ENCODE measurements at regions not wholly inside any gene's neighbourhood (a gene's known extent, or its start where the extent isn't known, plus 50 kb on each side); places are given as distances from the start of the nearest gene placed in this dataset.
"Not testable (repeated sequence)": the region's sequence is repeated elsewhere in the genome, so short reads cannot be mapped to it uniquely, and the experiment has no call there.

- no peak for TF ChIP-seq POLR2A (IDR thresholded peaks at IDR 0.05; ENCODE audit: low read depth, low read length)
- FAIRE-seq = no peak
- DNase-seq (ENCODE audit: insufficient read length, low spot score) = no peak
Measured at GRCh38 chr17:64769712-64770111, 107.6 kb upstream of the SMURF2 start.

GRCh38 chr17:64767269-64767997 is 105.3 kb upstream of the SMURF2 start:
- TF ChIP-seq POLR2A (IDR thresholded peaks at IDR 0.05; ENCODE audit: low read depth, low read length) = no peak
- DNase-seq (ENCODE audit: insufficient read length, low spot score) = no peak
- no peak for FAIRE-seq

DNA sequence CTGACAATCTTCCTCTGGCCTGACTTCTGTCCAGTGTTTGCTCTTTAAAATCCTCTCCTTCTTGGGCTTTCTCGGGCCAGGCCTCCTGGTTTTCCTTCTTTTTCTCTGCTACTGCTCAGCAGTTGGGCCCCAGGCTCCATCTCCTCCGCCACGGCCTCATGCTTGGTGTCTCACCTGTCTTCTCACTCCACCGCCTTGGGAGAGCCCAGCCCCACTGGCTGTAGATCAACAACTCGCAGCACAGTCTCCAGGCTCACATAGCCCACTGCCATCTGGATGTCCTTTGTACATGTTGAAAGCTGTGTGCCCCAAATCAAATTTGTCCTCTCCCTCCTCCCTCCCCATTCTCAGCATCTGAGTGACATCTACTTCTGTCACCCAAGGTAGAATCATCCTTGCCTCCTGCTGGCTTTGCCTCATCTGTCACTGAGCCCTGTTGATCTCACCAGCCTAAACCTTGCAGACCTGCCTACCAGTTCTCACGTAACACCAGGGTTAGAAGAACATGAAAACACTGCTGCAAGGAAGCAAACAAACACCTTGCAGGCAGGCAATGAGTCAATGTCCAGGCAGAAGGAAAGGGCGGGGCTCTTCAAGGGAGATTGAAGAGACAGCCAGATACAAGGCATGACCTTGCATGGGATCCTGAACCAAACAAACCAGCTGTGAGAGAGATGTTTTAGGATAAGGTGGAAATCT is 103.2 kb upstream of the SMURF2 start:
- no peak for TF ChIP-seq POLR2A (IDR thresholded peaks at IDR 0.05; ENCODE audit: low read depth, low read length)
- DNase-seq (ENCODE audit: insufficient read length, low spot score) (no peak), FAIRE-seq (peak; percentile 33)

DNA sequence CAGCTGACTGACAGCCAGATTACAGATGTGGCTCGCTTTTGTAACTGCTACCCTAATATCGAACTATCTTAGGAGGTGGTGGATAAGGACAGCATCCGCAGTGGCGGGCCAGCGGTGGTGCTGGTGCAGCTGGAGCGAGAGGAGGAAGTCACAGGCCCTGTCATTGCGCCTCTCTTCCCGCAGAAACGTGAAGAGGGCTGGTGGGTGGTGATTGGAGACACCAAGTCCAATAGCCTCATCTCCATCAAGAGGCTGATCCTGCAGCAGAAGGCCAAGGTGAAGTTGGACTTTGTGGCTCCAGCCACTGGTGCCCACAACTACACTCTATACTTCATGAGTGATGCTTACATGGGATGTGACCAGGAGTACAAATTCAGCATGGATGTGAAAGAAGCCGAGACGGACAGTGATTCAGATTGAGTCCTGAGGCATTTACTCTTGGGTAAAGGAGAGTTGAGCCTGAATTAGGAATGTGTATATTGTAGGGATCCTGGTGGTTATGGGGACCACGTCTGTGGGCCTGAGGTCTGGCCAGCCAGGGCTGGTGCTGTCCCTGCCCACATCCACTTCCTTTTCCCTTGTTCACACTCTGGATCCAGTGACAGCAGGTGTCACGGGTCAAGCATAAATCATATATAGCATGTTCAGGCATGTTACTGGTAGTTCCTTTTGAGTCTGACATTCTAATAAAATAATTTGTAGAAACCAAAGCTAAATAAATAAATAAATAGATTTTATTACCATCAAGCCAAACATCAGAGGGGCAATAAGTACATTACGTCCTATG is 89.0 kb upstream of the SMURF2 start:
- TF ChIP-seq POLR2A (IDR thresholded peaks at IDR 0.05; ENCODE audit: low read depth, low read length) = no peak
- no peak for DNase-seq (ENCODE audit: insufficient read length, low spot score)
- FAIRE-seq = no peak

- FAIRE-seq (no peak), DNase-seq (ENCODE audit: insufficient read length, low spot score) (no peak)
- TF ChIP-seq POLR2A (IDR thresholded peaks at IDR 0.05; ENCODE audit: low read depth, low read length) = no peak
Measured at GRCh38 chr17:64750478-64750877, 88.4 kb upstream of the SMURF2 start.

DNA sequence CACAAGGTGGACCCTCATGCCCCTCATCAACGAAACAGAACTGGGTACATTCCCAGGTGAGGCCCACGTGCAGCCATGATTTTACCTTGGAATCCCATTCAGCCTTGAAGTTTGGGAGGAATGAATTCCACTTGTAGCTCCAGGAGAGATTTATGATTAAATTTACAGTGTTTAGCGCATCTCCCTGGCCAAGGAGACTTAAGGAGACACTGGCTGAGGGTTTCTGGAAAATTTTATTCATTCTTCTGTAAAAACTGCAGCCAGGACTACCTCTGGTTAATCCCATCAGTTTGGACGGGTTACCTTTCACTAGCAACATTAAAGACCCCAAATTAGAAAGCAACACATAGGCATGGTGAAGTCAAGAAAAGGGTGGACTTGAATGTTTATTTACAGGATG is 87.2 kb upstream of the SMURF2 start:
- no peak for FAIRE-seq
- no peak for TF ChIP-seq POLR2A (IDR thresholded peaks at IDR 0.05; ENCODE audit: low read depth, low read length)
- DNase-seq (ENCODE audit: insufficient read length, low spot score) = no peak

DNA sequence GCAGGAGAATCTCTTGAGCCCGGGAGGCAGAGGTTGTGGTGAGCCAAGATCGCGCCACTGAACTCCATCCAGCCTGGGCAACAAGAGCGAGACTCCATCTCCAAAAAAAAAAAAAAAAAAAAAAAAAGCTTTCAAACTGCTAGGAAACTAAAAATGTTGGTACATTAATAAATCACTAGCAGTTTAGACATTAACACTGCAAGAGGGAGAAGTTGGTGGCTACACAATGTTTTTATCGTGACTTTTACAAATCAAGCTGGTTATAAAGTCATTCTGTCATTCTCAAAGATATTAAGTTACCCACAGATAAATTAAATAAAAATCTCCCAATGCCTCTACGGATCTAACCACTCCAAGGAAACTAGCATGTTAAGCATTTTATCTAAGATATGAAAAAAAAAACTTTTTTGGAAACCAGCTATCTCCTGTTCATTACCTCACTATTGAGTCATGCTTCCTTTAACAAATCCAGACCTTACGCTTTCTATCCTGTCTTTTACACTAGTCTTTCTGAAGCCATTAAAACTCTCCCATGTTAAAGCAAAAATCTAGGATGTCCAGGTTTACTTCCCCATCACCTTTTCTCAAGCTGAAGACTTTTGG is 85.9 kb upstream of the SMURF2 start:
- no peak for DNase-seq (ENCODE audit: insufficient read length, low spot score)
- no peak for FAIRE-seq
- TF ChIP-seq POLR2A (IDR thresholded peaks at IDR 0.05; ENCODE audit: low read depth, low read length) = no peak

DNA sequence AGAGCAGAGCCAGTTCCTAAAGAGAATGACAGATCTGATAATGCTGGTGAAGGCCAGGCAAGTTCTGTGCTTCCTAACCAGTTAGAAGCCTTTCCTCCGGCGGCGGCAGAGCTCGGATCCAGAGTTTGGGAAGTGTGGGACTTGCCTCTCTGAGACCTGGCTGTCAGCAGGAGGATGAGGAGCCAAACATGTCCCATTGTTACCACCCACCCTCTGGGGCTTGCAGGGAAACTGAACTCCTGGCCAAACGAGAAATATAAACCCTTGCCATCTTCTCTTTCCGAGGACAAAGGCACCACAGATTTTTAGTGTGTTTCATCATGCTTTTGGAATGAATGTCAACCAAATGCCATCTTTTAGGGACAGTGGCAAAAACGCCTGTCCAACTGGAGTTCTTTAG is 80.2 kb upstream of the SMURF2 start:
- no peak for FAIRE-seq
- TF ChIP-seq POLR2A (IDR thresholded peaks at IDR 0.05; ENCODE audit: low read depth, low read length) = no peak

DNA sequence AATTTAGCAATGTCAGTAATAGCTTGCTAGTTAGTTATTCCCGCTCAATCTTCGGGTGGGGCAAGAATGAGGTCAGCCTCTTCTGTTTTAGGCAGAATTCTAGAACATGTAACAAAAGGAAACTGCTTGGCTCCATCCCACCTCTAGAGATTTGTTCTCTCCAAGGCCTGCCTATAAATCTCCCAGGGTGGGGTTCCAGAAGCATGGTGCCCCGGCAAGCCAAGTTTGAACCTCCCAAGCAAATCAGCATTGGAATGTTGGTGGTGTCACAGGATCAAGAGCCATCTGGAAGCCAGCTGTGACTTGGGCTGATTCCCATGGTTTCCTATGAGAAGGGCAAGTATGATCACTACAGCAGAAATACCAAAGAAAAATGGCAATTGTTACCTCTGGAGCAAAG is 79.8 kb upstream of the SMURF2 start:
- not testable (repeated sequence) for FAIRE-seq; DNase-seq (ENCODE audit: insufficient read length, low spot score)

More for the DNA sequence above, 80.2 kb upstream of the SMURF2 start:
- no peak for DNase-seq (ENCODE audit: insufficient read length, low spot score)

DNA sequence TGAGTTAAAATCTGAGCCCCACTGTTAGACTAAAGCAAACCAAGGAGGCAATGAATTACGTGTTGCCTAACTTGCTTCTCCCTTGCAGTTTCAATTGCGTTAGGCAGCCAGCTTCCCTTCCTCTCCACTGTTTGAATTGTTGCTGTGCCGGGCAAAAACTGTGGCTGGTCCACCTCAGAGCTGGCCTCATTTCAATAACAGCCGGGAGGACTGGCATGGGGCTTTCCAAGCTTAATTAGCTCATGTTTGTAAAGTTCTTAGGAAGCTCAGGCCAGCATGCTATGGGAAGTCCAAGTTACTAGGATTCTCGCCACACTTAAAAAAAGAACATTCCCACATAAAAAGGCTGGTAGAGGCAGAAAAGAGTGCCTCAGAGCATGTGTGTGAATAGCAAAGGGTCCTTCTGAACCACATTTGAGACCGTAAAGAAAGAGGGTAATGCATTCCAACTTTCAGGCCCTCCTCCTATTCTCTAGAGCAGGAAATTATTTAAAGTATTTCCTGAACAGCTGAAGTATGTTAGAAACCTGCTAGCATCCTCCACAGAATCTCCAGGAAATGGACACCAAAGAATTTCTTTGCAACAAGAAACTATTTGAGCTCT is 79.0 kb upstream of the SMURF2 start:
- FAIRE-seq = no peak
- no peak for DNase-seq (ENCODE audit: insufficient read length, low spot score)
- TF ChIP-seq POLR2A (IDR thresholded peaks at IDR 0.05; ENCODE audit: low read depth, low read length) = no peak

DNA sequence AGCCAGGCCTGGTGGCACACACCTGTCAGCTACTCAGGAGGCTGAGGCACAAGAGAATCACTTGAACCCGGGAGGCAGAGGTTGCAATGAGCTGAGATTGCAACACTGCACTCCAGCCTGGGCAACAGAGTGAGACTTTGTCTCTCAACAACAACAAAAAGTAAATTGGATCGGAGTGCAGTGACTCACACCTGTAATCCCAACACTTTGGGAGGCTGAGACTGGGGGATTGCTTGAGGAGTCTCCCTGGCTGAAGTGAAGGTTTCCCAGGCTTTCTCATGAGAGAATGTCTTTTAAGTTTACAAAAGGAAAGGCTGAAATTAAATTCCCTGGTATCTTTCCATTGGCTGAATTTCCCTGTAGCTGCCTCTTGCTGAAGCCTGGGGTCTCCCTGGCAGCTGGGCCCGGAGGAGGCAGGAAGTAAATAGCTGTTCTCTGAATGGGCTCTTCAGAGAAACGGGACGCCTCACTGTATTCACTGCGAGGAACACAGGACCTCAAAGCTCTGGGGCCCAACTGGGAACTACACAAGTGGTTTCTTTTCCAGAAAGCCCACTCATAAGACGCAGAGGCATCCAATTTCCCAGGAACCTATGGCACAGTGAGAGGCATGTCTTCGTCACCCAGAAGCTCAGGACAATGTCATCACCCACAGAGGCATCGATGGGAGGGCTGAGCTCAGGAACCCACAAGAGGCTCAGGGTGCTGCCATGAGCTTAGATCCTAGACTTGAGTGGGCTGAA is 77.4 kb upstream of the SMURF2 start:
- FAIRE-seq (no peak), DNase-seq (ENCODE audit: insufficient read length, low spot score) (no peak)
- no peak for TF ChIP-seq POLR2A (IDR thresholded peaks at IDR 0.05; ENCODE audit: low read depth, low read length)

DNA sequence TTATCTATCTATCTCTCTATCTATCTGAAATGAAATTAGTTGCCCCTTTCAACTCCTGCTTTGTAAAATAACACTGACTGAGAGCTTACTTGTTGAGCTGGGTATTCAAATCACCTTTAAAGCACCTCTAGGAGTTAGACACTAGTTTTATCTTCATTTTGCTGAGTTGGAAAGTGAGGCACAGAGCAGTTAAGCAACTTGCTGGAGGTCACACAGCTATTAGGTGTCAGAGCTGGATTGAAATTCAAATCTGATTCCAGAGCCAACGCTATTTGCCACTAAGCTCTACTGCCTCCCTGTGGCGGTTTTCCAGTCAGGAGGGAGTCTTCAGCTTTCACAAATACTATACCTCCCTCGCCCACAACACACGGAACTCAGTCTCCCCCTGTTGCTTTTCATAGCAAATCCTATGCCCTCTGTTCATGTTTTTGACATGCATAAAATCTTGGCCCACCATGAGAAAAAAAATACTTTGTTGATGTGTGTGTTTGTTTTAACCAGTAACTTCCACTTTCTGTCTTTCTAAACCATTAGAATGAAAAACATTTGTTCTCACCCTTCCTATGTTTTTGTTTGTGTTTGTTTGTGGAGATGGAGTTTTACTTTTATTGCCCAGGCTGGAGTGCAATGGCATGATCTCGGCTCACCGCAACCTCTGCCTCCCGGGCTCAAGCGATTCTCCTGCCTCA is 74.8 kb upstream of the SMURF2 start:
- FAIRE-seq (peak; percentile 81), DNase-seq (ENCODE audit: insufficient read length, low spot score) (no peak)
- no peak for TF ChIP-seq POLR2A (IDR thresholded peaks at IDR 0.05; ENCODE audit: low read depth, low read length)
